ENCODE measurements at regions not wholly inside any gene's neighbourhood (a gene's known extent, or its start where the extent isn't known, plus 50 kb on each side); places are given as distances from the start of the nearest gene placed in this dataset.

- no peaks in the 10 kb centered on the region for H3K27me3 ChIP-seq (ENCODE audit: control insufficient read depth, insufficient read depth, low read length)
- no peak overlapping the region for H3K27ac ChIP-seq
- H3K36me3 ChIP-seq (ENCODE audit: control insufficient read depth, insufficient read depth, low read length), result no peaks in the 10 kb centered on the region
- no peaks in the 10 kb centered on the region for H3K4me1 ChIP-seq
- peak overlapping the region; percentile 20 for H2AFZ ChIP-seq
- H3K9ac ChIP-seq, result no peak overlapping the region
- no peak for TF ChIP-seq CTCF (IDR thresholded peaks at IDR 0.05)
- no peaks in the 10 kb centered on the region for H3K79me2 ChIP-seq
- H3K9me3 ChIP-seq (ENCODE audit: control insufficient read depth, low read length), result no peaks in the 10 kb centered on the region
- H3K4me3 ChIP-seq (ENCODE audit: low read depth, low read length), result no peak overlapping the region
- H3K4me2 ChIP-seq (ENCODE audit: low read length), result no peak overlapping the region
Measured at GRCh38 chr11:38819981-38820380, 2221.9 kb upstream of the RAG2 start.

- H3K4me2 ChIP-seq (ENCODE audit: low read length), result no peak overlapping the region
- no peaks in the 10 kb centered on the region for H3K27me3 ChIP-seq (ENCODE audit: control insufficient read depth, insufficient read depth, low read length)
- no peaks in the 10 kb centered on the region for H3K79me2 ChIP-seq
- peak overlapping the region; percentile 5 for H2AFZ ChIP-seq
- no peaks in the 10 kb centered on the region for H3K9me3 ChIP-seq (ENCODE audit: control insufficient read depth, low read length)
- no peak overlapping the region for H3K9ac ChIP-seq
- H3K27ac ChIP-seq, result no peak overlapping the region
- H3K36me3 ChIP-seq (ENCODE audit: control insufficient read depth, insufficient read depth, low read length), result no peaks in the 10 kb centered on the region
- no peak for TF ChIP-seq CTCF (IDR thresholded peaks at IDR 0.05)
- H3K4me1 ChIP-seq, result no peaks in the 10 kb centered on the region
- H3K4me3 ChIP-seq (ENCODE audit: low read depth, low read length), result no peak overlapping the region
Measured at GRCh38 chr11:38818720-38819119, 2220.7 kb upstream of the RAG2 start.

- Histone ChIP-seq H3K79me2 (no peaks in the 10 kb centered on the region), H3K36me3 (ENCODE audit: control insufficient read depth, insufficient read depth, low read length) (no peaks in the 10 kb centered on the region), H2AFZ (no peak overlapping the region), H3K27ac (no peak overlapping the region), H3K9ac (no peak overlapping the region), H3K4me1 (no peaks in the 10 kb centered on the region), H3K4me3 (ENCODE audit: low read depth, low read length) (no peak overlapping the region), H3K4me2 (ENCODE audit: low read length) (no peak overlapping the region), H3K27me3 (ENCODE audit: control insufficient read depth, insufficient read depth, low read length) (no peaks in the 10 kb centered on the region), H3K9me3 (ENCODE audit: control insufficient read depth, low read length) (no peaks in the 10 kb centered on the region)
- TF ChIP-seq CTCF (IDR thresholded peaks at IDR 0.05), result no peak
Measured at GRCh38 chr11:38814670-38815069, 2216.6 kb upstream of the RAG2 start.

GRCh38 chr11:38809521-38809920 is 2211.5 kb upstream of the RAG2 start:
- Histone ChIP-seq H3K9me3 (ENCODE audit: control insufficient read depth, low read length) (no peaks in the 10 kb centered on the region), H3K79me2 (no peaks in the 10 kb centered on the region), H3K36me3 (ENCODE audit: control insufficient read depth, insufficient read depth, low read length) (no peaks in the 10 kb centered on the region), H3K27me3 (ENCODE audit: control insufficient read depth, insufficient read depth, low read length) (no peaks in the 10 kb centered on the region), H3K27ac (no peak overlapping the region), H3K4me3 (ENCODE audit: low read depth, low read length) (no peak overlapping the region), H3K4me2 (ENCODE audit: low read length) (no peak overlapping the region), H3K4me1 (no peaks in the 10 kb centered on the region), H2AFZ (no peak overlapping the region), H3K9ac (no peak overlapping the region)
- TF ChIP-seq CTCF (IDR thresholded peaks at IDR 0.05), result no peak

GRCh38 chr11:38796281-38796680 is 2198.2 kb upstream of the RAG2 start:
- TF ChIP-seq CTCF (IDR thresholded peaks at IDR 0.05), result no peak
- Histone ChIP-seq H3K9ac (no peak overlapping the region), H3K27me3 (ENCODE audit: control insufficient read depth, insufficient read depth, low read length) (no peaks in the 10 kb centered on the region), H3K4me2 (ENCODE audit: low read length) (no peak overlapping the region), H3K79me2 (no peaks in the 10 kb centered on the region), H3K36me3 (ENCODE audit: control insufficient read depth, insufficient read depth, low read length) (no peaks in the 10 kb centered on the region), H3K9me3 (ENCODE audit: control insufficient read depth, low read length) (no peaks in the 10 kb centered on the region), H3K4me1 (no peaks in the 10 kb centered on the region), H2AFZ (no peak overlapping the region), H3K27ac (no peak overlapping the region), H3K4me3 (ENCODE audit: low read depth, low read length) (no peak overlapping the region)
